ENCODE measurements at regions not wholly inside any gene's neighbourhood (a gene's known extent, or its start where the extent isn't known, plus 50 kb on each side); places are given as distances from the start of the nearest gene placed in this dataset.
"Not testable (repeated sequence)": the region's sequence is repeated elsewhere in the genome, so short reads cannot be mapped to it uniquely, and the experiment has no call there.

GRCh38 chr14:83975435-83975834 is 1554.5 kb upstream of the FLRT2 start:
- H3K4me1 ChIP-seq (ENCODE audit: control insufficient read depth, insufficient read depth, low read length) = no peaks in the 10 kb centered on the region
- no CpG with 5 or more reads among the region's 2 CpGs for WGBS (ENCODE audit: insufficient coverage)
- H3K4me3 ChIP-seq (ENCODE audit: low read depth, low read length) = no peak overlapping the region
- DNase-seq (ENCODE audit: low read depth in 4 of 6, low spot score in 6 of 6) = no peak
- no peaks in the 10 kb centered on the region for H3K36me3 ChIP-seq (ENCODE audit: control insufficient read depth, insufficient read depth, low read length)
- H3K27ac ChIP-seq (ENCODE audit: low read depth, low read length) = no peak overlapping the region
- H3K9me3 ChIP-seq (ENCODE audit: control insufficient read depth, insufficient read depth, low read length) = no peaks in the 10 kb centered on the region
- no peaks in the 10 kb centered on the region for H3K27me3 ChIP-seq (ENCODE audit: control insufficient read depth, insufficient read depth, low read length)

DNA sequence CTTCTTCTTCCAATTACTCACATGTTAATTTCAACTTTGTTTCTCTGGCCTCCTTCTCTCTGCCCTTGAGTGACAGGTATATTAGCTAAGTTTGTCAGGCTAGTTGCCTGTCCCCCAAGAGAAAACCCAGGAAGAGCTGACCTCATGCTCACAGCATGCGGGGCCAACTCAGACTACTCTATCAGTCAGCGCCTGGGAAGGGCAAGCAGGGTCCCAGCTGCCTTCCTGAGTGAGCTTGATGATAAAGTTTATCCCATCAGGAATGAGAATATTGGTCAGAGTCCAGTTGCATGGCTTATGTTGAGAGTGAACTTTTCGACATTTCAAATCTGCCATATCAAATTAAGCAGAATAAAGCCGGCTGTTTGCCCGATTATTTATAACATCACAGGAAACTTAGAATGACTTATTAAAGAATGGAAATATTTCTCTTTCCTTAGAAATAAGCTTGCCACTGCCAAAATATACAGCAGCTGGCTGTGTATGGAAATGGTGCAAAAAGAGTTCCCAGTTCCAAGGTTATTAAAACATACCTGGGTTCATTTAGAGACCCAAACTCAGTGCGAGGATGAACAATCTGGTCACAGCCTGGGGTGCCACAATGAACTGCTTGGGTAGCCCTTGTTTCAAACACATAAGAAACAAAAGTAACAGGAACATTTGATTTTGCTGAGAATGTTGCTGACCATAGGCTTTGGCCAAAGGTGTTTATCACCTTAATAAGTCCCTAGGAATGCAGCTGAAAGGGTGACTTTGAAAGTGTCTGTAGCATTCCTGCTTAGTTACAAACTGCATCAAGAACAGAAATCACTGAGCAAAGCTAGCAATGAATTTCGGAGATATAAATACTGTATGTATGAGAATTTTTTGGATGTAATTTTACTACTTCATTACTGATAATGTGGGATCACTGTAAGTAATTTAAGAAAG is 1553.8 kb upstream of the FLRT2 start:
- Histone ChIP-seq H3K4me1 (ENCODE audit: control insufficient read depth, insufficient read depth, low read length) (no peaks in the 10 kb centered on the region), H3K9me3 (ENCODE audit: control insufficient read depth, insufficient read depth, low read length) (no peaks in the 10 kb centered on the region), H3K27ac (ENCODE audit: low read depth, low read length) (no peak overlapping the region), H3K36me3 (ENCODE audit: control insufficient read depth, insufficient read depth, low read length) (no peaks in the 10 kb centered on the region), H3K27me3 (ENCODE audit: control insufficient read depth, insufficient read depth, low read length) (no peaks in the 10 kb centered on the region), H3K4me3 (ENCODE audit: low read depth, low read length) (no peak overlapping the region)
- peak in 1 of 6 donors; percentile 29 for DNase-seq (ENCODE audit: low read depth in 4 of 6, low spot score in 6 of 6)
- no CpG with 5 or more reads among the region's 7 CpGs for WGBS (ENCODE audit: insufficient coverage)

GRCh38 chr14:83977583-83977982 is 1552.4 kb upstream of the FLRT2 start:
- WGBS (ENCODE audit: insufficient coverage) = 100% methylated on average over 1 of the region's 5 CpGs
- no peaks in the 10 kb centered on the region for H3K4me1 ChIP-seq (ENCODE audit: control insufficient read depth, insufficient read depth, low read length)
- no peaks in the 10 kb centered on the region for H3K36me3 ChIP-seq (ENCODE audit: control insufficient read depth, insufficient read depth, low read length)

DNA sequence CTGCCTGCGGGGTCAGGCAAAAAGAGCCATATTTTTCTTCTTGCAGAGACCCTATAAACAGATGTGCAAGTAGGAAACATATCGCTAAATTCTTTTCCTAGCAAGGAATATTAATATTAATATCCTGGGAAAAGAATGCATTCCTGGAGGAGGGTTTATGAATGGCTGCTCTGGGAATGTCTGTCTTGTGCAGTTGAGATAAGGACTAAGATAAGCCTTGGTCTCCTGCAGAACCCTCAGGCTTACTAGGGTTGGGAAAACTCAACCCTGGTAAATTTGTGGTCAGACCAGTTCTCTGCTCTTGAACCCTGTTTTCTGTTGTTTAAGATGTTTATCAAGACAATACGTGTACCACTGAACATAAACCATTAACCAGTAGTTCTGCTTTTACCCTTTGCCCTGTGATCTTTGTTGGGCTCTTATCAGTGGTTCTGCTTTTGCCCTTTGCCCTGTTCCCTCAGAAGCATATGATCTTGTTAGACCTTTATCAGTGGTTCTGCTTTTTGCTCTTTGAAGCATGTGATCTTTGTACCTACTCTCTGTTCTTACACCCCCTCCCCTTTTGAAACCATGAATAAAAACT is 1548.2 kb upstream of the FLRT2 start:
- H3K27me3 ChIP-seq (ENCODE audit: control insufficient read depth, insufficient read depth, low read length); H3K4me3 ChIP-seq (ENCODE audit: low read depth, low read length); DNase-seq (ENCODE audit: low read depth in 4 of 6, low spot score in 6 of 6); H3K36me3 ChIP-seq (ENCODE audit: control insufficient read depth, insufficient read depth, low read length); H3K4me1 ChIP-seq (ENCODE audit: control insufficient read depth, insufficient read depth, low read length); H3K27ac ChIP-seq (ENCODE audit: low read depth, low read length); H3K9me3 ChIP-seq (ENCODE audit: control insufficient read depth, insufficient read depth, low read length): not testable (repeated sequence)
- 86% methylated on average over 1 of the region's 3 CpGs for WGBS (ENCODE audit: insufficient coverage)

More at GRCh38 chr14:83977583-83977982, 1552.4 kb upstream of the FLRT2 start:
- Histone ChIP-seq H3K27me3 (ENCODE audit: control insufficient read depth, insufficient read depth, low read length) (no peaks in the 10 kb centered on the region), H3K9me3 (ENCODE audit: control insufficient read depth, insufficient read depth, low read length) (no peaks in the 10 kb centered on the region), H3K27ac (ENCODE audit: low read depth, low read length) (no peak overlapping the region), H3K4me3 (ENCODE audit: low read depth, low read length) (no peak overlapping the region)
- DNase-seq (ENCODE audit: low read depth in 4 of 6, low spot score in 6 of 6) = no peak

GRCh38 chr14:83988275-83988674 is 1541.7 kb upstream of the FLRT2 start:
- Histone ChIP-seq H3K9me3 (ENCODE audit: control insufficient read depth, insufficient read depth, low read length) (no peaks in the 10 kb centered on the region), H3K27ac (ENCODE audit: low read depth, low read length) (no peak overlapping the region), H3K36me3 (ENCODE audit: control insufficient read depth, insufficient read depth, low read length) (no peaks in the 10 kb centered on the region), H3K4me3 (ENCODE audit: low read depth, low read length) (no peak overlapping the region), H3K4me1 (ENCODE audit: control insufficient read depth, insufficient read depth, low read length) (no peaks in the 10 kb centered on the region), H3K27me3 (ENCODE audit: control insufficient read depth, insufficient read depth, low read length) (no peaks in the 10 kb centered on the region)
- DNase-seq (ENCODE audit: low read depth in 4 of 6, low spot score in 6 of 6) = no peak
- 100% methylated on average over 2 of the region's 3 CpGs for WGBS (ENCODE audit: insufficient coverage)

DNA sequence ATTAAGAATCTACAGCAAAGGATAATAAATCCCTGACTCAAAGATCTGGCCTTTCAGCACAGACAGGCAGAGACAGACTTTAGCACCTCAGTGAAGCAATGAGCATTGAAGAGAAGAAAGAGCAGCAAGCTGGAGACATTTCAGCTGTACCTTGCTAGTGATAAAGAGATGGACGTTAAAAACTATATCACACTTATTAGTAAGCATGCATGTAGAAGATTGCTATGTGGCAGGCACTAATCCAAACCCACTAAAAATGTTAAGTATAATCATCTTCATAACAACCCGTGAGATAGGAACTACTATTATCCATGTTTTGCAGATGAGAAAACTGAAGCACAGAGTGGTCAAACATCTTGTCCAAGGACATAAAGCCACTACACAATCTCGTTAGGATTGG is 1538.3 kb upstream of the FLRT2 start:
- H3K9me3 ChIP-seq (ENCODE audit: control insufficient read depth, insufficient read depth, low read length) = no peaks in the 10 kb centered on the region
- no peaks in the 10 kb centered on the region for H3K27me3 ChIP-seq (ENCODE audit: control insufficient read depth, insufficient read depth, low read length)
- H3K4me1 ChIP-seq (ENCODE audit: control insufficient read depth, insufficient read depth, low read length) = no peaks in the 10 kb centered on the region
- H3K27ac ChIP-seq (ENCODE audit: low read depth, low read length) = no peak overlapping the region
- H3K36me3 ChIP-seq (ENCODE audit: control insufficient read depth, insufficient read depth, low read length) = no peaks in the 10 kb centered on the region
- 100% methylated on average over 1 of the region's 3 CpGs for WGBS (ENCODE audit: insufficient coverage)
- no peak overlapping the region for H3K4me3 ChIP-seq (ENCODE audit: low read depth, low read length)
- no peak for DNase-seq (ENCODE audit: low read depth in 4 of 6, low spot score in 6 of 6)

- Histone ChIP-seq H3K4me3 (ENCODE audit: low read depth, low read length) (no peak overlapping the region), H3K4me1 (ENCODE audit: control insufficient read depth, insufficient read depth, low read length) (no peaks in the 10 kb centered on the region), H3K9me3 (ENCODE audit: control insufficient read depth, insufficient read depth, low read length) (no peaks in the 10 kb centered on the region), H3K36me3 (ENCODE audit: control insufficient read depth, insufficient read depth, low read length) (no peaks in the 10 kb centered on the region), H3K27ac (ENCODE audit: low read depth, low read length) (no peak overlapping the region), H3K27me3 (ENCODE audit: control insufficient read depth, insufficient read depth, low read length) (no peaks in the 10 kb centered on the region)
- no peak for DNase-seq (ENCODE audit: low read depth in 4 of 6, low spot score in 6 of 6)
- 87% methylated on average over 3 of the region's 3 CpGs for WGBS (ENCODE audit: insufficient coverage)
Observed at GRCh38 chr14:83992857-83993256, 1537.1 kb upstream of the FLRT2 start.

- H3K4me3 ChIP-seq (ENCODE audit: low read depth, low read length) = no peak overlapping the region
- no peaks in the 10 kb centered on the region for H3K4me1 ChIP-seq (ENCODE audit: control insufficient read depth, insufficient read depth, low read length)
- no peak overlapping the region for H3K27ac ChIP-seq (ENCODE audit: low read depth, low read length)
- WGBS (ENCODE audit: insufficient coverage) = no CpG with 5 or more reads among the region's 2 CpGs
- no peak for DNase-seq (ENCODE audit: low read depth in 4 of 6, low spot score in 6 of 6)
- H3K27me3 ChIP-seq (ENCODE audit: control insufficient read depth, insufficient read depth, low read length) = no peaks in the 10 kb centered on the region
- no peaks in the 10 kb centered on the region for H3K9me3 ChIP-seq (ENCODE audit: control insufficient read depth, insufficient read depth, low read length)
- H3K36me3 ChIP-seq (ENCODE audit: control insufficient read depth, insufficient read depth, low read length) = no peaks in the 10 kb centered on the region
Observed at GRCh38 chr14:83993545-83993944, 1536.4 kb upstream of the FLRT2 start.

DNA sequence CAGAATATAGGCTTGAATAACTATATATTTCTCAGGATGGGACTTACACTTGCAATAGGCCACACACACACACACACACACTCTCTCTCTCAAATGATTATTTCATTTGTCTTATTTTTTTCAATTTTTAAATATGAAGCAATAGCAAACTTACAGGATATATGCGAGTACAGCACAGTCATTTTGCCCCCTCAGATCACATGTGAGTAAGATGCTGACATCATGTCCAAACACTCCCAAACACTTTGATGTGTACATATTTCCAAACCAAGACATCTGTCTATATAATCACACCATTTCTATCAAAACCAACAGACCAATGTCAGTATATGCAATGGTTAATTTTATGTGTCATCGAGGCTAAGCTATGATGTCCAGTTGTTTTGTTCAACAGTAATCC is 1535.9 kb upstream of the FLRT2 start:
- Histone ChIP-seq H3K9me3 (ENCODE audit: control insufficient read depth, insufficient read depth, low read length) (no peaks in the 10 kb centered on the region), H3K4me3 (ENCODE audit: low read depth, low read length) (no peak overlapping the region), H3K4me1 (ENCODE audit: control insufficient read depth, insufficient read depth, low read length) (no peaks in the 10 kb centered on the region), H3K36me3 (ENCODE audit: control insufficient read depth, insufficient read depth, low read length) (no peaks in the 10 kb centered on the region), H3K27me3 (ENCODE audit: control insufficient read depth, insufficient read depth, low read length) (no peaks in the 10 kb centered on the region), H3K27ac (ENCODE audit: low read depth, low read length) (no peak overlapping the region)
- no CpG with 5 or more reads among the region's 2 CpGs for WGBS (ENCODE audit: insufficient coverage)
- DNase-seq (ENCODE audit: low read depth in 4 of 6, low spot score in 6 of 6) = no peak

DNA sequence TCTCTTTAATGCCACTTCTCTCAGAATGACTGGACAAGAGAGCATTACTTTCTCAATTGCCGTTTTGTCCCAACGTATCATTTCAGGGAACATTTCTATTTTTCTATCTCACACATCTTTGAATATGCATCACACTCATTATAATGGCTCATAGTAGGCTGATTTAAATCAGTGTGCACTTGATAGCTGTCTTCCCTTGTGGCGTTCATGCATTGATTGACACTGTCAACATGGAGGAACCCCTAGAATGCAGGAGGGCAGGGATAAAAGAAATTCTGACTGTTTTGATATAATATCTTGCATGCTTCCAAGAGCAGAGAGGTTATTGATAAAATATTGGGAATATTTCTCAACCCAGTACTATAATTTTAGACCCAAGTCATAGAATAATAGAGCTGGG is 1528.9 kb upstream of the FLRT2 start:
- WGBS (ENCODE audit: insufficient coverage) = 100% methylated on average over 2 of the region's 3 CpGs
- Histone ChIP-seq H3K27ac (ENCODE audit: low read depth, low read length) (no peak overlapping the region), H3K36me3 (ENCODE audit: control insufficient read depth, insufficient read depth, low read length) (no peaks in the 10 kb centered on the region), H3K27me3 (ENCODE audit: control insufficient read depth, insufficient read depth, low read length) (no peaks in the 10 kb centered on the region), H3K9me3 (ENCODE audit: control insufficient read depth, insufficient read depth, low read length) (no peaks in the 10 kb centered on the region), H3K4me1 (ENCODE audit: control insufficient read depth, insufficient read depth, low read length) (no peaks in the 10 kb centered on the region), H3K4me3 (ENCODE audit: low read depth, low read length) (no peak overlapping the region)
- no peak for DNase-seq (ENCODE audit: low read depth in 4 of 6, low spot score in 6 of 6)
